Activated CD4-positive, alpha-beta T cell treated with anti-CD3 and anti-CD28 coated beads for 48 hours (primary cell): ENCODE measurements at regions not wholly inside any gene's neighbourhood (a gene's known extent, or its start where the extent isn't known, plus 50 kb on each side); places are given as distances from the start of the nearest gene placed in this dataset.

Experiments
- DNase-seq: peaks from one replicate; pipeline ENCODE4 v3.0.0-alpha.2; 2020

DNA sequence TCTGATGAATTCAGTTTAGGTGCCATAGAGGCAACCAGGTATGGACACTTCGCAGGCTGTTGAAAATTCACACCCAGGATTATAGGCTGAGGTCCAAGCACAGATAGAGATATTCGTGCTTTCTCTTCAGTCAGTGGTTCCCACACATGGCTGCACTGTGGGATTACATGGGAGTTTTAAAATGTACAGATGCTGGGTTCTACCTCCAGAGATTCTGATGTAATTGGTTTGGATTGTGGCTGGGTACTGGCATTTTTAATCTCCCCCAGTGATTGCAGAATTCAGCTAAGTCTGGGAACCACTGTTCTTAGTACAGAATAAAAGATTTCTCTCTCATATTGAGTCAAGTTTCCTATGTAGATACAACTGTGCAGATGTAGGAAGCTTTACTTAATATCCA lies 91.6 kb downstream of the FOXB1 start:
- DNase-seq: no peak

DNA sequence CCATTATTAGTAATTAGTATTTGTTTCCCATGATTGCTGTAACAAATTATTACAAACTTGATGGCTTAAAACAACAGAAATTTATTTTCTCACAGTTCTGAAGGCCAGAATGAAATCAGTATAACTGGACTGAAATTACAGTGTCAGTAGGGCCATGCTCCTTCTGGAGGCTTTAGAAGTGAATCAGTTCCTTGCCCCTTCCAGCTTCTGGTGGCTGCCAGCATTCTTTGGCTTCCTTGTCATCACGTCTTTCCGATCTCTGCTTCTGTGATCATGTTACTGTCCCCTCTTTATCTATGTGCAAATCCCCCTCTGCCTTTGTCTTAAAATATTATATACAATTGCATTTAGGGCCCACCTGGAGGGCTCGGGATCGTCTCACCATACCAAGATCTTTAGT lies 92.0 kb downstream of the FOXB1 start:
- no peak for DNase-seq

DNA sequence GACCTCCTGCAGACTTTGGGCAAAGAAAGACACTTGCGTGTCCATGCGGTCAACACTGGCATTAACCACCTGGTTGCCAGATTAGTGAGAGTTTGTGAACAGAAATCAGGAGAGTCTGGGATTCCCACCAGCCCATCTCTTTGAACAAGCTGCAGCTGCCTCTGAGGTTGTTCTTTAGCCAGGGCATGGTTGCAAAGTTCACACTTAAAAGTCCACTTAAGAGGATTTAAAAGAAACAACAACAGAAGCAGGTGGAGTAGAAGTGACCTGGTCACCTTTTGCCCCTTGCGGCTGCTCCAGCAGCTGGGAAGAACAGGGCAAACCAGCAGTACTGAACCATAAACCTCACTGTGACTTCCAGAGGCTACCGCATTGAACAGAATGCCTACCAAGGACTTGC lies 97.3 kb downstream of the FOXB1 start:
- no peak for DNase-seq

DNA sequence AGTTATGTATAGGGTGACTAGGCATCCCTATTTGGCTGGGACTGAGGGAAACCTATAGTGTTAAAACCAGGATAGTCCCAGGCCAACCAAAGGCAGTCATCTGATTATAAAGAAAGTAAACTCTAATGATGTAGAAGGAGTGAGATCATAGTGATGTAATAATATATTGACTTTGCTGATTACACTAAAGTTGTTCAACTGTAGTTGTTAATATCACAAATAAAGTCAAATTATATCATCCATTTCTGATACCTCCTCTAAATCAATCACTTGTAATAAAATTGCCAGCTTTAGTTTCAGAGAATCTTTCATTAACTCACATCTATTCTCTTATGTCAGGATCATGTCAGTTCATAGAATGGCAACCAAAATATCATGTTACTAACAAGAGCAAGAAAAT lies 98.6 kb downstream of the FOXB1 start:
- DNase-seq: no peak

DNA sequence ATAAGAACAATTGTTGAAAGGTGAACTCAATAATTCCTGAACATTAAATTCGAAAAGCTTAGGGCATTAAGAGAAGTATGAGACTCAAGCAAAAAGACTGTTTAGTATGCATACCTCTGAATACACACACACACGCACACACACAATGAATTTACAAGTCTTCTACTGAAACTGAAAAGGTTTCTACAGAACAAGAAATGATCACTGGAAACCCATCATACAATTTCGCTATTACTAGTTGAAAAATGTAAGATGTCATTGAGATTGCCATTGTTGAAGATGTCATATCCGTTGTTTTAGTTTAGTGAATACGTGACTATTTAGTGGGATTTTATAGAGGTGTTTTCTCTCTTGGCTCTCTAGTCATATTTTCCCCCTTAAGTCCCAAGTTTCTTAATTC lies 106.8 kb downstream of the FOXB1 start:
- no peak for DNase-seq

DNA sequence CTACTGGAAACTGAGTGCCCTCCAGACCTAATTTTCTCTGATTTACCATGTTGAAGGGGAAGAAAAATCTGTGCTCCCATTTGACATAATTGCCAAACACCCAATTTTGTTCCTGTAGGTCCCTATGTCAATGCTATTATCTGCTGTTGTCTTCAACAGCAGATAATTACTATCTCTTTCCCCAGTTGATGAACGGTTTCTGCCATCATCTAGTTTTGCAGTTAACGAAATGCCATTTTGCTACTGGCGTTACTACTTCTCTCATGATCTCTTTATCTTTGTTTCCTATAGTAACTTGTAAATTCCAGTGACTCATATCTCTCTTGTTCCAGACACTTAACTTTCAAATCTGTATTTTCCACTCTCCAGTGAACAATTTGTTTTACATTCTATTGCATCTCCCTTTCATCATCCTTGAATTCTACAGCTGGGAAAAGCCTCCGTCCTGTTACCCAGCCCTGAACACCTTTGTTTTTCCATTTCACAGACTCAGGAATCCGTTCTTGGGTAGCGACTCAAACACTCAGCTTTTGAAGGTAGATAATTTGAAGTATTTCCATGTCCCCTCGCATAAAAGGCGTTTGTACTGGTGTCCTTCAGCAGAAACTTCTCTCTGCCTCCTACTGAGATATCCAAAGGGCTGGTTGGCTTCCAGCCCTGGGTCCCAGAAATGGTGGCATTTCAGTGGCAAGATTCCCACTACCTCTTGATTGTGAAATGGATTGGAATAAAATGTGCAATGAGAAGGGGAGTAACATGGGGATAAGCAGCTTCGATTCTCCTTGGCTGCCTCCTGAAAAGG lies 111.7 kb downstream of the FOXB1 start:
- no peak for DNase-seq

DNA sequence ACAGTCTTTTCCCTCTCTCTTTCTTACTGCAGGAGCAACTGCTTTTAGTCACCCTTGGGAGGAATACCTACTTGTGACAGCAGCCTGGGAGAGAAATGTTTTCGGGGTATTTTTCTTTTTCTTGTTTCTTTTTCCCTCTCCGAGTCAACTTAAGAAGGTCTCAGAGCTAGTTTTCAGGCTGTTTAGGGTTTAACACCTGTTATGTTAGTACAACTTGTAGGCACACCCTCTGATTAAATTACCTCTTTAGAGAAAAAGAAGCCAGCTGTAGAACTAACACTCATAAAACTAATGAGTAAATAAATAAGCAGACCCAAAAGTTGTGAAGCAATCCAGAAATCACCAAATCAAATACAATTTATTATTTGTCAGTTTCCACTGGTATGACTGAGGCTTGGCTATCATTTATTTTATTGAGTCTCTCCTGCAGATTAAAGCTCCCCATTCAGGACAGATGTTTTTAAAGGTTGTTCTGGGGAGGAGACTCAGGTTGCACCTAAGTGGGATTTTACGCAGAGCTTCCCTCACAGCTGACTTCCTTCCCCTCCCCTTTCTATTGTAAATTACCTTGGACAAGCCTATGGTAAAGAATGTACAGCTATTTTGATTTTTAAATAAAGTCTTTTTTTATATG lies 112.5 kb downstream of the FOXB1 start:
- no peak for DNase-seq

DNA sequence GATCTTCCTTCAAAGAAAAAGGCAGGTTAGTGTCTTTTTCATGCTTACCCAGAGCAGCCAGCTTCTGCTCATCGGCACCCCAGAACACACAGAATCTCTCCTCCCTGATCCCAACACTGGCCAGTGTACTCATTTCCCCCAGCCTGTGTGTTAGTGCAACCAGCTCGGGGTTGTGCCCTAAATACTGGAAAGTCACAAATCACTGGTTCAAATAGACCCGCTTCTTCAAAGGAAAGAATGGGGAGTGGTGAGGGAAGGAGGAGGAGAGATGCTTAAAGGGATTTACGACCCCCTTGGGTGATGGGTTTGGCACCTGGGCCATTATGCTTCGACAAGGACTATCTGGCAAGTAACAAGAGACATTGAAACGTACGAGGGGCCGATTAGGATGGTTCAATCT lies 114.0 kb downstream of the FOXB1 start:
- DNase-seq: no peak

DNA sequence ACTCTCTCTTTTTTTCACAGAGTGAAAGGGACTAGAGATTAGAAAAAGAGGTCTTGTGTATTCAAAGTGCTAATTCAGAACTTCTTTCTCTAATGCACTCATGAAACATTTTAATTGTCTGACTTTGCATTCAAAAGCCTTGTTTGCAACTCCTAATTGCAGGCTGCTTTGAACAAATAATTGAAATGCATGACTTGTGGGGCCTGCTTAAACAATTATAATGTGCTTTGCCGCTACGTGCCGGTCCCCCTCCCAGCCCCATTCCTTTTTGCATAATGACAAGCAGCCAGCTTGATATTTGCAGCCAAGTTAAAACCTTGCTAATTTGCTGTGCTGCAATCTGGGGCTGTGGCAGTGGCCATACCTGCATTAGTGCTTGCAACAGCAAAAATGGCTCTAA lies 114.5 kb downstream of the FOXB1 start:
- DNase-seq: no peak

DNA sequence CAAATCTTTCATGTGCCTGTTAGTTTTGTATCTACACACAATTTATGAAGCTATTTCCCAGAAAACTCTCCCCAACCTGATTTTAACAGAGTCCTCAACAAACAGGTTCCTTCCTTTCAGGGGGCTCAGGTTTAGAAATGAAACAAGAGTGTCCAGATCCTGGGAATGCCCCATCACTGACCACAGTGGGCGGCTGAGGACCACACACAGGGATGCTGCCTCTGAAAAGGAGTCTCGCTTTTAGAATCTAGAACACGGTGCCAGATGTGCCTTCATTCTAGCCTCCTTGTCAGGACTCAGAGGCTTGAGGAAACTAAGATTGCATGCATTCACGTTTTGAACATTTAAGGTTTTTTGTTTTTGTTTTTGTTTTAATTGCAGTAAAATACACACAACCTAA lies 115.0 kb downstream of the FOXB1 start:
- no peak for DNase-seq

DNA sequence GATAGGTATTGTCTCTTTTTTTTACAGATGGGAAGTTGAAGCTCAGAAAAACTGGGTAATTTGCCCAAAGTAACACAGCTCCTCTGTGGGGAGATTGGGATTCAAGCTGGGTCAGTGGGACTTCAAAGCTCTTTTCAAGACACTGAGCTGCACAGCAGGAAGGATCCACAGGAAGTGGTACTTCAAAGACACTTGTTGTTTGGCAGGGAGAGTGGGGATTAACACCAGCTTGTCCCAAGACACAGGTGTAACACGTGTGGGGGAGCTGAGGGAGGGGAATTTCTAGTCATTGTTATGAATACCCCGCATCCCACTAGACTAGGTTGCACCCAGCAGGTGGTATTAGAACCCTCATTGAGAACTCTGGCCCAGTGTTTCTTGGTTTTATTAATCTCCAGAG lies 116.0 kb downstream of the FOXB1 start:
- no peak for DNase-seq

DNA sequence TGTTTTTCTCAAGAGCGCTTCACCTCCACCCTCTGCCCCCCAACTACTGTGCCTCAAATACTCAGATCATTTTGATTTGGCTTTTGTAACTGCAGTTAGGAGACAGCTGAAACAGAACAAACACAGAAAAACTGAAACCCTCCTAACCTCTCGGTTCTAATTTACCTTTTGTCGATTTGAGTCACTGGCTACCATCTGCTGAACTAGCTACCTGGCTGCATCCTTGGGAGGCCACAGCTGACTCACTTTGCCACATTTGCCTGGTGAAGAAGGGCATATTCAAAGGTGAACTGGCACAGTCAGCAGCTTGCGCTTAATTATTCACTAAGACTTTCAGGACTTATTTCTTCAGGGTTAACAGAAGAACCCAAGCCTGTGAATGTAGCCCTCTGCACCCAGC lies 117.7 kb downstream of the FOXB1 start:
- DNase-seq: peak; percentile 69

DNA sequence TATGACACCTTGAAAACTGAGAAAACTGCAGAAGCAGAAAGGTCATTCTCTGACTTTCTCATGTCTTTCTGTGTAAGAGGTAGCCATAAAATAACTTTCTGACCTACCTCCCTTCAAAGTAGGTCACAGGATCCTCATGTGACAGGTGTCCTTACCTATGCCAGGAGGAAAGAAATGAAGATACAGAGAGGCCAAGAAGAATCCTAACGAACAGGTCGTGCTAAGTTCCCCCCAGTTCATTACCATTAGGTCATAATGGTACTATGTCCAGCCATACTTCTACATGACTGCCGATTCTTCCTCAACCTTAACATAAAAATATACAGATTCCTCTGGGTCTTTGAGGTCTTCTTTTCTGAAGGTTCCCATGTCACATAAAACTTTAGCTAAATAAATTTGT lies 118.6 kb downstream of the FOXB1 start:
- no peak for DNase-seq

DNA sequence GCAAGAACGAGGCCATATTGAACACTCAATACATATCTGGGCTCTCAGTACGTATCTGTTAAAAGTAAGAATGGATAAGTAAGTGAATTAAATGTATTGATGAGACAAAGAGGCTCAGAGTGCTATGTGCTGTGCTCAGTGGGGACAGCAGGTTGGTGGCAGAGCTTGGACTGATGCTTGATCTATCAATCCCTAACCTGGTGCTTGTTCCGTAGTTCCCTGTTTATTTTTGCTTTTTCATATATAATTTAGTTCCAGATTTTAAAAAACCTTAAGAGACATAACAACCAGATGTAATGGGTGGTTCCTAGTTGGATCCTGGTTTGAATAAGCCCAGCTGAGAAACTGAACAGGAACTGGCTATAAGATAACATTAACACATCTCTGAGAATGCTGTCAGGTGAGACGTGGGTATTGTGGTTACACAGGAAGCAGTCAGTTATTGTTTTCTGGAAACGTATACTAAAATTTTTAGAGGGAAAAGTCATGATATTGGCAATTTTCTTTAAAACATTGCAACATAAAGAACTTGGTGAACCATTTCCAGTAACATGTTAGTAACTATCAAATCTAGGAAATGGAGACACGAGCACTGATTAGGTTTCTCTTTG lies 120.5 kb downstream of the FOXB1 start:
- no peak for DNase-seq

DNA sequence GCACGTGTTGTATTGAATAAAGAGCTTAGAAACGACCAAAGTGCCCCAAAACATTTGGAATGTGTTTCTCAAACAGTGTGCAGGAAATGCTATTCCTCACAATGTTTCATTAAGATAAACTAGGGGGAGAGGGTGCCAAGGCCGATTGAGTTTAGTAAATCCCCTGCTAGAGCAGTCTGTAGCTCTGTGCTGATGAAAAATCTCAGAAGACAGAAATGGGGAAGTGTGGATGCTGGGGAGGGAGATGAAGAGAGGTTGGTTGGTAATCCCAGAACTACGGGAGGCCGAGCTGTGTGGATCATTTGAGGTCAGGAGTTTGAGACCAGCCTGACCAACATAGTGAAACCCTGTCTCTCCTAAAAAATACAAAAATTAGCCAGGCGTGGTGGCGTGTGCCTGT lies 121.2 kb downstream of the FOXB1 start:
- DNase-seq: no peak

DNA sequence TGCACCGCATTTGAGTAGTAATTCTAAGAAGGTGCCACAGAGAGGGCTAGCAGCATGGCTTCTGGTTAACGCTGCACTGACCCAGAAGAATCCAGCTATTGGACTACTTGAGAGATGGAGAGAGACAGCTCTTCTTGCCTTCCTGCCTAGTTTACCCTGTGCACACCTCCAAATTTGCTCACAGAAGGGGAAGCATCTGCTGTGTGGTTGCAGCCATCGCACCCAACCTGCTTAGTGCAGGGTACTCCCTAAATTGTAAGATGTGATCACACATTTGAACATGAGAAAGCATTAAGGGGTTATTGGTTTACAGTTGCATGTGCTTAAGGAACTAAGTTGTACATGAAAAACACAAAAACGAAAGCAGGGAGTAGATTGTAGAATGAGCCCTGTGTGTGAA lies 122.1 kb downstream of the FOXB1 start:
- no peak for DNase-seq

DNA sequence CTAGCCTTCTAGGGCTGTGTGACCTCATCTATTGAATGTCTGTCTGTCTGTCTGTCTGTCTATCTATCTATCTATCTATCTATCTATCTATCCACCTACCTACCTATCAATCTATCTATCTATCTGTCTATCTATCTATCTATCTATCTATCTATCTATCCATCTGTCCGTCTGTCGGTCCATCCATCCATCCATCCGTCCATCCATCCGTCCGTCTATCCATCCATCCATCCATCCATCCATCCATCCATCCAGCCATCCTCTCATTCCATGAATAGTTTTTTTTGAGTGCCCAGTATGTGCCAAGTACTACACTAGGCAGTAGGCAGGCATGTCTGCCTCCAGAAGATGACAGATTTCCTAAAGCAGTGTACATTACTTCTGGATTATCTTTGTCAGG lies 122.5 kb downstream of the FOXB1 start:
- DNase-seq: no peak

DNA sequence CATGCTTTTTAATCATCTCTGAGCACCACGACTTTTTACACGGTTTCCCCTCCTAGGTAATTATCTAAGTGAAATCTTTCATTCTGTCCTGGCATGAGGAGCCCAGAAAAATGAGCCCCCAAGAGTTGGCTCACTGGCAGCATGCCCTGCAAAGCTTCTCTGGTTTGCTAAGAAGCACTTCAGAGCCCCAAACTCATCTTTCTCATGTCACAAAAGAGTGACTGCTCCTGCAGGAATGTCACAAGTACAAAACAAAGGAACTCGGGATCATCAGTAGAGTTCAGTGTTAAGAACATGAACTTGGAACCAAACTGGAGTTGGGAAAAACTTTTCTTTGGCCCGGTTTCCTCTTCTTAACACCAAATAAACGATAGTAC lies 123.9 kb downstream of the FOXB1 start:
- no peak for DNase-seq

DNA sequence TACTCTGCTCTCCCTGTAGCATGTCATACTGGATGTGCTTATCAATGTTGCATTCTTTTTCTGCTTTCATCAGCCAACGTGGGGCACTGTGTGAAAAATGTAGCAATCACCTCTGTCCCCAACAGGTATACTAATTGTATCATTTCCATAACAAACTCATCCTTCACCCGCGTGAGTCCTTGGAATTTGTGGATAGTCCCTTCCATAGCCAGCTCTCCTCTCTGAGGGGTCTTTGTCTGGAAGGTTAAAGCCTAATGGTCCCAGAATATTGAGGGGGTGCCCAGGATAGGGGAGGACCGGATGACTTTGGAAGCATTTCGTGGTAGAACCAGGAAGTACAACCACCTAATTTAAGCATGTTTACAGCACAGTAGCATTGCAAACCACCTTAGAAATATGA lies 124.6 kb downstream of the FOXB1 start:
- DNase-seq: no peak

DNA sequence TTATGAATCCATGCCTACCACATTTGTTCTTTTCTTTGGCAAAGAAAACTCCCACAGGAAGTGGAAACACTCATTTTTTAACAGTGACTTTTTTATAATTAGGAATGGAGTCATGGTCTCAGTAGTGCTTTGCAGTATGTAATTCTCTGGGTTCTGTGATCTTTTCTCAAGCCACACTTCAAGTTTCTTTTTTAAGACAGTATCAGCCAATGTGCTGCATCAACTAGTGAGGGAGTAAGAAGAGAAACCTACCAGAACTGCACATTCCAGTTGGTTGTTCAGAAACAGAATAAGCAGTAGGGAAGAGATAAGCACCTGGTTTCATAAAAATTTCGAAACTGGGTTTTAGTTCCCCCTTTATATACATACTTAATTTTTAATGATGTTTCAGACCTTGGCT lies 126.3 kb downstream of the FOXB1 start:
- DNase-seq: no peak

DNA sequence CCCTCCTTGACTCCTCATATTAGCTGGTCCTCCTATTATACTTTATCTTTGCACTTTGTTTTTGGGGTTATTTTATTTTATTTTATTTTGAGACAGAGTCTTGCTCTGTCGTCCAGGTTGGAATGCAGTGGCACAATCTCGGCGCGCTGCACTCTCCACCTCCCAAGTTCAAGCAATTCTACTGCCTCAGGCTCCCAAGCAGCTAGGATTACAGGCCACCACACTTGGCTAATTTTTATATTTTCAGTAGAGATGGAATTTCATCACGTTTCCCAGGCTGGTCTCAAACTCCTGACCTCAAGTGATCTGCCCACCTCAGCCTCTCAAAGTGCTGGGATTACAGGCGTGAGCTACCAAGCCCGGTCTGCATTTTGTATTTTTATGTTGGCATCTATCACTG lies 126.7 kb downstream of the FOXB1 start:
- no peak for DNase-seq

DNA sequence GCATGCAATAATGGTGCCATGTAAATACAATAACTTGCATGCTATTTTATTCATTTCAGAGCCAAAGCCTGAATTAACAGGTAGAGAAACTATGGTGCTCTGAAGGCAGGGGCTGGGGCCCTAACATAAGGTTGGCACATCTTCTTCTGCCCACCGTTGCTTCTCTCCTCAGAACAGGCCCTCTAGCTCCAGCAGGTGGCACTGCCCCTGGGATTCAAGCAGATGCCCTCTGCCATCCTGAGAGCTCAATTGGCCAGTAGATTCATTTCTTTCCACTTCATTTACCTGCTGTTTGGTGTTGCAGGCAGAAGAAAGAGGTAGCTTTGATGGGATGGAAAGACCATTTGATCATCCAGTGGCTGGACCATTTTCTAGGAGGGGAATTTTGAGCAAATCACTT lies 130.5 kb downstream of the FOXB1 start:
- peak; percentile 18 for DNase-seq

DNA sequence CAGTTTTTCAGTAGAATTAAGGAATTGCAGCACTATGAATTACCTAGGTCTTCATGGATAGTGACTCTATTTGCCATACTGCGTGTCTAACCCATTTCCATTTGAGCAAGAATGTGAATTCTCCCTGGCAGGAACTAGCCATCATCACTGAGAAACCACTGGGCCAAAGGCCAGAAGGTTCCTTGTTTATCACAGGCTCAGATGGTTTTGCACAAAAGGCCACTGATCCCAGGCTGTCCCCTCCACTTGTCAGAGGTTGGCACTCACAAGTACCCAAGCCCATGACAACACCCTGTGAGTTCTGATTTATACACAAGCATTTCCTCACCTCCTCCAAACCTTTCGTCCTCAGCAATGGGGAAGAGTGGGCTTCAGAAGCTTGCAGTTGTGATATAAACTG lies 131.8 kb downstream of the FOXB1 start:
- DNase-seq: no peak

DNA sequence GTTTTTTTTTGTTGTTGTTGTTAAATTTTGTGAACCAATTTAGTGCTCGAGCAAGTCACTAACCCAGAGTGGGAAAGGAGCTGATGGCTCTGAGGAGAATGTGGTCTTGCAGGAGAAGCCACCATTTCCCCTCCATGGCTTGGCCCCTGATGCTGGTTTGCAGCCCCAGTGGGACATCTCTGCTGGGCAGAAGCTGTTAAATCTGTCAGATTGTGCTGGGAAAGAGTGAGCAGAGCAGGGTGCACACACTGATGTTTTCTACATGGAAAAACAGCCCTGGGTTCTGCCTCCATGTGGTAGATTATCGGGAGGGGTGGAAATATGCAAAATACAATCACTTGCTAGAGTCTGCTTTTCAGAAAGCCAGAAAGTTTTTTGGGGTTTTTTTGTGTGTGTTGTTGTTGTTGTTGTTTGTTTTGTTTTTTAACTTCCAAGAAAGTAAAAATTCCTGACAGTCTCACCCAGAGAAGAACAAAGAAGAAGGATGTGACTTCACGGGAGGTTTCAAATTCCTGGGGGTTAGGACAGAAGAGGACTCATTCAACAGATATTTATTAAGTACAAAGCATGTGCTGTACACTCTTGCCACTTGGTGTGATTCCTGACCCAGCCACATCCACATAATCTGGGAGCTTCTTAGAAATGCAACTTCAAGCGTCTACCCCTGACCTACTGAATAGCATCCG lies 133.7 kb downstream of the FOXB1 start:
- DNase-seq: no peak
